Fibroblast of pulmonary artery (primary cell): ENCODE measurements at regions not wholly inside any gene's neighbourhood (a gene's known extent, or its start where the extent isn't known, plus 50 kb on each side); places are given as distances from the start of the nearest gene placed in this dataset.
A peak's percentile ranks its signal among the peaks of the same experiment; 100 is the strongest.

Source experiments
- DNase-seq: peaks from one replicate; pipeline ENCODE4 v3.0.0-alpha.2; 2010; ENCODE audit warnings: low read depth
- H3K4me3 ChIP-seq: replicated peaks from 2 replicates; pipeline ENCODE4 v1.5.1; 2011; ENCODE audit warnings: low read depth, mild to moderate bottlenecking, control low read depth, low read length, moderate library complexity
- TF ChIP-seq, protein P1 (sequence below): IDR thresholded peaks from 2 replicates; pipeline ENCODE4 v1.5.1; 2011; ENCODE audit warnings: mild to moderate bottlenecking, control low read depth, low read length, inconsistent platforms; ENCODE audit errors: missing control alignments

DNA sequence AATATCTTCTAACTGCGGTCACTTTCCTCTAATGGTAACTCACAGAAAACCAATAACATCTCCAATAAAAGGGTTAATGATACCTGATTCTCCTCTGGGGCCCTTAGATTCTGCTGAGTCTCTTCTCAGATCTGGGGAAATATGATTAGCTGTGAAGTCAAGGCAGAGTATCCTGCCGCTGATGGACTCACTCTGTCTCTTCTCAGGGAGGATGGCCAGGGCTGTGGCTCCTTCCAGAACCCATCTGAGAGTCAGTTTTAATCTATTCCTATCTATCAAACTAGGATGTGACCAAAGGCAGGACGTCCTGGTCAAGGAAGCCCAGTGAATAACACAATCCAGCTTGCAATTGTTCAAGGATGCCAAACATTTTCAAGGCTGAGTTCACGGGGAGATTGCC lies 109.8 kb downstream of the SLC10A2 start:
- DNase-seq = no peak
- TF ChIP-seq, protein P1, sequence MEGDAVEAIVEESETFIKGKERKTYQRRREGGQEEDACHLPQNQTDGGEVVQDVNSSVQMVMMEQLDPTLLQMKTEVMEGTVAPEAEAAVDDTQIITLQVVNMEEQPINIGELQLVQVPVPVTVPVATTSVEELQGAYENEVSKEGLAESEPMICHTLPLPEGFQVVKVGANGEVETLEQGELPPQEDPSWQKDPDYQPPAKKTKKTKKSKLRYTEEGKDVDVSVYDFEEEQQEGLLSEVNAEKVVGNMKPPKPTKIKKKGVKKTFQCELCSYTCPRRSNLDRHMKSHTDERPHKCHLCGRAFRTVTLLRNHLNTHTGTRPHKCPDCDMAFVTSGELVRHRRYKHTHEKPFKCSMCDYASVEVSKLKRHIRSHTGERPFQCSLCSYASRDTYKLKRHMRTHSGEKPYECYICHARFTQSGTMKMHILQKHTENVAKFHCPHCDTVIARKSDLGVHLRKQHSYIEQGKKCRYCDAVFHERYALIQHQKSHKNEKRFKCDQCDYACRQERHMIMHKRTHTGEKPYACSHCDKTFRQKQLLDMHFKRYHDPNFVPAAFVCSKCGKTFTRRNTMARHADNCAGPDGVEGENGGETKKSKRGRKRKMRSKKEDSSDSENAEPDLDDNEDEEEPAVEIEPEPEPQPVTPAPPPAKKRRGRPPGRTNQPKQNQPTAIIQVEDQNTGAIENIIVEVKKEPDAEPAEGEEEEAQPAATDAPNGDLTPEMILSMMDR = no peak
- H3K4me3 ChIP-seq = no peak overlapping the region

DNA sequence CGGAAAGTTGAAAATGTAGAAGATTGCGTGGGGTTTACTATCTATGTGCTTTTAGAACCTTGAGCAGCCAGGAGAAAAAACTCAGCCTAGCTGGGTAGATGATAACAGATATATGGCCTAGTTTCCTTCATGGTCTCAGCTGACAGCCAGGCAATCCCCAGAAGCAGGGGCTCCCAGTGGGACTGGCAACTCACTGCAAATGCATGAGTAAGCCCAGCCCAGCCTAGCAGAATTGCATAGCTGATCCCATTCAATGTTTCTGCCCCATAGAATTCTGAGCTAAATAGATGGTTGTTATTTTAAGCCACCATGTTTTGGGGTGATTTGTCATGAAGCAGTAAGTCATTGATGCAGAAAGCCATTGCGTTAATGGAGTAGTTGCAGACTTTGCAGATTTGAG lies 108.5 kb downstream of the ERCC5 start:
- TF ChIP-seq, protein P1 = no peak
- H3K4me3 ChIP-seq = no peak overlapping the region
- no peak for DNase-seq

DNA sequence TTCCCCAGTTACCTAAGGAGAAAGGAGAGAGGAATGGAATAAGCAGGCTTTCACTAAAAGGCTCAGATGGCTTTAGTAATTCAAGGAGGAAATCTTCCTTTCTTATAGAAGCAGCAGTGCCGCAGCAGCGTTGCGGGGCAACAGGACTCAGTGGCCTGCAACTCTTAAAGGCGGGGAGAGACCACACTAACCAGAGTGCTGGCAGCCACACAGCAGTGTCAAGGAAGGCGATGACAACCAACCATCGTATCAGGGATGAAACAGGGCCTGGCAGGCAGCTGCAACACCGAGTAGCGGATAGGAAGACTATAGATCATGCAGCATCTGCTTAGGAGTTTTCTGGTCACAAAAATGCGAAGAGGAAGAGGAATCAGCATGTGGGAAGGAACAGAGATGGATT lies 106.0 kb downstream of the ERCC5 start:
- TF ChIP-seq, protein P1 = no peak
- no peak for DNase-seq
- H3K4me3 ChIP-seq = no peak overlapping the region

- no peak overlapping the region for H3K4me3 ChIP-seq
- TF ChIP-seq, protein P1 = no peak
- peak; percentile 16 for DNase-seq
These were observed 102.0 kb downstream of the ERCC5 start for GRCh38 chr13:102947745-102948405.

- no peak for DNase-seq
- no peak overlapping the region for H3K4me3 ChIP-seq
- TF ChIP-seq, protein P1 = no peak
These were observed 100.1 kb downstream of the ERCC5 start for GRCh38 chr13:102945886-102946285.

DNA sequence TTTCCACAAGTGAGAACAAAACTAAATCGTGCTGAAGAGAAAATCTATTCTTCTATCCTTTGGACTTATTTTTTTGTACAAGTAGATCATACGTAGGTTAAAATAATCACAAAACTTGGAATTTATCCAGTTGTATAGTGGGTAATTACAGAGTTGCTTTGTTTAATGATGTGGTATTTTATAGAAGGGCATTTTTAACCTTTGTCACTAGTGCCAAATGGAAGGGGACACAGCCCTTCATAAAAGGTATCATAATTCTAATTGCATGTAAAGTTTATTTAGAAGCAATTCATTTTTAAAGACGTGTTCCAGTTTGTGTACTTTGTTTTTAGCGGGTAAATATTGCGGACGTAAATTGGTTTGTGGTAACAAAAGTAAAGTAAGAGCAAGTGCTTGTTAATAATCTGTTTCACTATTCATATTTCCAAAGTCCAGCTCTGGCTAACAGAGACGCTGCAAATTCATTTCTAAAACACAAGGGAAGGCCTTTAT lies 99.5 kb downstream of the ERCC5 start:
- no peak for DNase-seq
- H3K4me3 ChIP-seq = no peak overlapping the region
- TF ChIP-seq, protein P1 = no peak

DNA sequence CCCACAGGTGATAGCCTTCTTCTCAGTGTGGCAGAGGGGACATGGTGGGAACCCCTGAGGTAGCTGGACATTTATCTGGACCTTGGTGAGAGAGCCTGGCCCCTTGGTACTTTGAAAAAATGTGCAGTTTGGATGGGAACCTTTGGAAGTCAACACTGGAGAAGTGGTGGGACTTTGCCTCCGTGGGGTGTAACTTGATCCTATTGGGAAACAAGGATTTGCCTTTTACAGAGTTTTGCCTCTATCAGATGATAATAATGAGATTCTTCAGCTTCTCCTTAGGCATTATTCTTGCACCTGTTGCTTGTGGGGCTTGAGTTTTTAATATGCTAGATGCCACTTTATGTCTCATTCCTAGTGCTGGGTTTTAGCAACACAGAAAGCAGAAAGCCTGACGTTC lies 99.0 kb downstream of the ERCC5 start:
- no peak overlapping the region for H3K4me3 ChIP-seq
- TF ChIP-seq, protein P1 = no peak
- no peak for DNase-seq
